OCI-LY3 (cell line): ENCODE measurements at regions not wholly inside any gene's neighbourhood (a gene's known extent, or its start where the extent isn't known, plus 50 kb on each side); places are given as distances from the start of the nearest gene placed in this dataset.

Experiments
- H2AFZ ChIP-seq: fragments of 200-600, 300-600 bp; shearing (Covaris generic); 2 replicates; pipeline ENCODE4 v1.6.0; 2014; ENCODE audit warnings: antibody characterized with exemption, low read depth, low read length
- H3K27ac ChIP-seq: fragments of 200-600, 300-600 bp; sonication (generic); 2 replicates; pipeline ENCODE4 v1.5.1; 2014; ENCODE audit warnings: mild to moderate bottlenecking, low read length, moderate library complexity, mixed read lengths
- H3K27me3 ChIP-seq: fragments of 200-600, 300-600 bp; sonication (generic); 2 replicates; pipeline ENCODE4 v1.6.1; 2014; ENCODE audit warnings: low read depth, low read length, mixed read lengths
- H3K36me3 ChIP-seq: fragments of 200-600, 300-600 bp; sonication (generic); replicated peaks from 2 replicates; pipeline ENCODE3; 2014; ENCODE audit warnings: low read depth, low read length, mixed read lengths
- H3K4me1 ChIP-seq: fragments of 300-600, 200-600 bp; sonication (generic); 2 replicates; pipeline ENCODE4 v1.6.1; 2014; ENCODE audit warnings: low read length, mixed read lengths
- H3K4me2 ChIP-seq: fragments of 200-600, 300-600 bp; sonication (generic); 2 replicates; pipeline ENCODE4 v1.6.1; 2014; ENCODE audit warnings: low read length, mixed read lengths
- H3K4me3 ChIP-seq: fragments of 300-600, 200-600 bp; sonication (generic); 2 replicates; pipeline ENCODE4 v1.5.1; 2014; ENCODE audit warnings: antibody characterized with exemption, mild to moderate bottlenecking, low read length, moderate library complexity
- H3K79me2 ChIP-seq: fragments of 300-600, 200-600 bp; shearing (Covaris generic); 2 replicates; pipeline ENCODE4 v1.6.1; 2014; ENCODE audit warnings: mild to moderate bottlenecking, low read length, mixed read lengths
- H3K9ac ChIP-seq: fragments of 300-600, 200-600 bp; shearing (Covaris generic); 2 replicates; pipeline ENCODE4 v1.6.0; 2014; ENCODE audit warnings: mild to moderate bottlenecking, low read length, moderate library complexity
- H3K9me3 ChIP-seq: fragments of 200-600, 300-600 bp; shearing (Covaris generic); 2 replicates; pipeline ENCODE4 v1.6.1; 2014; ENCODE audit warnings: low read length, mixed read lengths; ENCODE audit not compliant: insufficient read depth
- H4K20me1 ChIP-seq: fragments of 200-600, 300-600 bp; sonication (generic); 2 replicates; pipeline ENCODE4 v1.6.1; 2016; ENCODE audit warnings: low read length, mixed read lengths; ENCODE audit not compliant: insufficient read depth
- EZH2phosphoT487 ChIP-seq: fragments of 200-600 bp; shearing (Covaris generic); IDR thresholded peaks from 2 replicates; pipeline ENCODE4 v1.6.1; 2018; ENCODE audit warnings: antibody characterized with exemption, mixed run types, low read depth
- TF ChIP-seq, protein P1 (sequence below): fragments of 200-600, 300-600 bp; sonication (generic); IDR thresholded peaks from 2 replicates; pipeline ENCODE4 v1.5.1; 2014; ENCODE audit warnings: antibody characterized with exemption, low read length, low read depth

- Histone ChIP-seq H3K36me3 (no peaks in the 10 kb centered on the region), H3K79me2 (no peaks in the 10 kb centered on the region), H3K9me3 (no peaks in the 10 kb centered on the region), H3K4me3 (no peak overlapping the region), H3K9ac (no peak overlapping the region), H3K4me2 (no peak overlapping the region), H2AFZ (no peak overlapping the region), H3K4me1 (no peaks in the 10 kb centered on the region), H3K27me3 (no peaks in the 10 kb centered on the region), H4K20me1 (no peaks in the 10 kb centered on the region), H3K27ac (no peak overlapping the region)
- TF ChIP-seq EZH2phosphoT487, result no peak
- TF ChIP-seq, protein P1, sequence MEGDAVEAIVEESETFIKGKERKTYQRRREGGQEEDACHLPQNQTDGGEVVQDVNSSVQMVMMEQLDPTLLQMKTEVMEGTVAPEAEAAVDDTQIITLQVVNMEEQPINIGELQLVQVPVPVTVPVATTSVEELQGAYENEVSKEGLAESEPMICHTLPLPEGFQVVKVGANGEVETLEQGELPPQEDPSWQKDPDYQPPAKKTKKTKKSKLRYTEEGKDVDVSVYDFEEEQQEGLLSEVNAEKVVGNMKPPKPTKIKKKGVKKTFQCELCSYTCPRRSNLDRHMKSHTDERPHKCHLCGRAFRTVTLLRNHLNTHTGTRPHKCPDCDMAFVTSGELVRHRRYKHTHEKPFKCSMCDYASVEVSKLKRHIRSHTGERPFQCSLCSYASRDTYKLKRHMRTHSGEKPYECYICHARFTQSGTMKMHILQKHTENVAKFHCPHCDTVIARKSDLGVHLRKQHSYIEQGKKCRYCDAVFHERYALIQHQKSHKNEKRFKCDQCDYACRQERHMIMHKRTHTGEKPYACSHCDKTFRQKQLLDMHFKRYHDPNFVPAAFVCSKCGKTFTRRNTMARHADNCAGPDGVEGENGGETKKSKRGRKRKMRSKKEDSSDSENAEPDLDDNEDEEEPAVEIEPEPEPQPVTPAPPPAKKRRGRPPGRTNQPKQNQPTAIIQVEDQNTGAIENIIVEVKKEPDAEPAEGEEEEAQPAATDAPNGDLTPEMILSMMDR, result no peak
Measured at GRCh38 chr7:52936750-52937149, 98.7 kb upstream of the POM121L12 start.

DNA sequence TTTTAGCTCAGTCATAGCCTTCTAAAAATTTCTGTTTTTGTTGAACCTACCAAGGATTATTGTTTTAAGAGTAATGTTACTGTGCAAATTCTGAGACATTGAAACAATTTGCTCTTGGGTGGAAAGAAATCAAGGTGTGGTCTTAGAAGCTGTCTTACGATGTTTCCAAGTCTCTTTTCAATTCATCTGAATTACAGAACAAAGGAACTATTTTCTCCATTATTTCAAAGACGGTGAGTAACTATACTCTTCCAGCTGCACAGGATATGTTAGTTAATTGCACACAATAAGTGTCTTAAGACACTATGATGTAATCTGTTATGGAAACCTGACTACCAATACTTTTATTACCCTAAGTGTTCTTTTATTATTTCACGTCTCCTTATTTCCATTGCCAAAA, 106.8 kb upstream of the POM121L12 start:
- H3K4me2 ChIP-seq, result no peak overlapping the region
- no peaks in the 10 kb centered on the region for H3K36me3 ChIP-seq
- H3K27ac ChIP-seq, result no peak overlapping the region
- no peaks in the 10 kb centered on the region for H3K9me3 ChIP-seq
- no peaks in the 10 kb centered on the region for H3K79me2 ChIP-seq
- no peak overlapping the region for H2AFZ ChIP-seq
- TF ChIP-seq, protein P1, result no peak
- TF ChIP-seq EZH2phosphoT487, result no peak
- H4K20me1 ChIP-seq, result no peaks in the 10 kb centered on the region
- no peaks in the 10 kb centered on the region for H3K27me3 ChIP-seq
- no peaks in the 10 kb centered on the region for H3K4me1 ChIP-seq
- H3K9ac ChIP-seq, result no peak overlapping the region
- H3K4me3 ChIP-seq, result no peak overlapping the region

DNA sequence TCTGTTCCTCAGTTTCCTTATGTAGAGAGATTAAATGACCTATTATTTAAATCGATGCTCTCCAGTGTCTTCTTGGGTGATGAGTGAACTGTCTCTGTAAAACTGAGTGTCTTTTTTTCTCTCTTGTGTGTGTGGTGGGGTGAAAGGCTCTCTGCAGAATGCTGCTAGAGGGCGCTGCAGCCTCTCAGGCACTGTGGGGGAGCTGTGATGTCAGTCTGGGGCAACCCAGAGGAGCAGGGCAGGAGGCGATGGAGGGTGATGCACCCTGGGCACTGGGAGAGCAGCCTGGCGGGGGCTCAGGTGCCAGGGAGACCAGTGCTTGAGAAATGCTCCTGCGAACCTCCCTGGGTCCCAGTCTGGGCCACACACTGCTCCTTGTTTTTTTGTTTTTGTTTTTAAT, 110.1 kb upstream of the POM121L12 start:
- no peak overlapping the region for H3K4me3 ChIP-seq
- no peaks in the 10 kb centered on the region for H3K4me1 ChIP-seq
- H3K36me3 ChIP-seq, result no peaks in the 10 kb centered on the region
- H3K27ac ChIP-seq, result no peak overlapping the region
- H3K79me2 ChIP-seq, result no peaks in the 10 kb centered on the region
- no peak overlapping the region for H3K4me2 ChIP-seq
- H4K20me1 ChIP-seq, result no peaks in the 10 kb centered on the region
- H2AFZ ChIP-seq, result no peak overlapping the region
- no peaks in the 10 kb centered on the region for H3K27me3 ChIP-seq
- H3K9me3 ChIP-seq, result no peaks in the 10 kb centered on the region
- TF ChIP-seq EZH2phosphoT487, result no peak
- TF ChIP-seq, protein P1, result peak; percentile 7; the same call in 1 of the 2 replicates
- no peak overlapping the region for H3K9ac ChIP-seq

DNA sequence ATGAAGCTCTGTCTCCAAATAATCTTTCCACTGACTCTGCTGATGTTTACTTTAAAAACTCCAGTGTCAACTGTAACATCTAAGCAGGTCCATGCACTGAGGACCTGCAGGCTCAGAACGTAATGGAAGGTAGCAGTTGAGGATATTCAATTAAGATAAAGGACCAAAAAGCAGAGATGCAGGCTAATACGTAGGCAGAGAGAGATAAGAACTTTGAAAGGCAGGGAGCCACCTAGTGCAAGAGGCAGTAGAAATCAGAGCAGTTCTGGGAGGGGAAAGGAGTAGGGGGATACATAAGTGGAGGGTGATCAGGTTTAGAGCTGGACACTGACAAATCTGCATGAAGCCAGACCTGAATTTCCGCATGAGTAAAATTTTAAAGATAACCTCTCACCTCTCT, 114.5 kb upstream of the POM121L12 start:
- no peaks in the 10 kb centered on the region for H3K9me3 ChIP-seq
- no peaks in the 10 kb centered on the region for H3K27me3 ChIP-seq
- H3K79me2 ChIP-seq, result no peaks in the 10 kb centered on the region
- H3K4me3 ChIP-seq, result no peak overlapping the region
- TF ChIP-seq, protein P1, result peak; percentile 23; the same call in 1 of the 2 replicates
- no peak for TF ChIP-seq EZH2phosphoT487
- no peaks in the 10 kb centered on the region for H4K20me1 ChIP-seq
- H3K9ac ChIP-seq, result no peak overlapping the region
- peaks cover 14% of the 10 kb centered on the region; the same call in 1 of the 2 replicates for H3K4me1 ChIP-seq
- H3K36me3 ChIP-seq, result no peaks in the 10 kb centered on the region
- H3K27ac ChIP-seq, result no peak overlapping the region
- H3K4me2 ChIP-seq, result no peak overlapping the region
- no peak overlapping the region for H2AFZ ChIP-seq
